Cardiac muscle cell (in vitro differentiated cells and primary cell): ENCODE measurements at regions not wholly inside any gene's neighbourhood (a gene's known extent, or its start where the extent isn't known, plus 50 kb on each side); places are given as distances from the start of the nearest gene placed in this dataset.

Source experiments
- DNase-seq, 2 donors: peaks; one replicate each; pipeline versions ENCODE4 v3.0.0 to v3.0.0-alpha.2; 2010 to 2017; ENCODE audit warnings: low read depth in 1 of 2, low spot score in 1 of 2
- H3K27ac ChIP-seq: fragments of 200-600 bp; sonication (generic); 2 replicates; pipeline ENCODE4 v1.5.1; 2016
- H3K27me3 ChIP-seq: fragments of 200-600 bp; sonication (generic); 2 replicates; pipeline ENCODE4 v1.6.0; 2016; ENCODE audit warnings: control low read depth
- H3K36me3 ChIP-seq: fragments of 200-600 bp; sonication (generic); 2 replicates; pipeline ENCODE4 v1.5.1; 2016; ENCODE audit warnings: control low read depth
- H3K4me1 ChIP-seq: fragments of 200-600 bp; sonication (generic); 2 replicates; pipeline ENCODE4 v1.8.1; 2017; ENCODE audit warnings: low read depth, mild to moderate bottlenecking, mixed run types
- H3K4me3 ChIP-seq: fragments of 200-600 bp; sonication (generic); 2 replicates; pipeline ENCODE4 v1.5.1; 2016; ENCODE audit warnings: mild to moderate bottlenecking
- H3K9me3 ChIP-seq: fragments of 200-600 bp; sonication (generic); 2 replicates; pipeline ENCODE4 v1.5.1; 2017; ENCODE audit warnings: low read depth, mild to moderate bottlenecking, control low read depth
- CTCF ChIP-seq: IDR thresholded peaks from 2 replicates; pipeline ENCODE4 v1.5.1; 2012; ENCODE audit warnings: low read depth, mild to moderate bottlenecking, low read length

- H3K9me3 ChIP-seq: no peaks in the 10 kb centered on the region
- TF ChIP-seq CTCF: no peak
- no peaks in the 10 kb centered on the region for H3K27me3 ChIP-seq
- no peak overlapping the region for H3K27ac ChIP-seq
- no peak for DNase-seq
- no peak overlapping the region for H3K4me3 ChIP-seq
- H3K4me1 ChIP-seq: no peaks in the 10 kb centered on the region
- H3K36me3 ChIP-seq: no peaks in the 10 kb centered on the region
Observed at GRCh38 chrX:149222040-149222439, 283.1 kb downstream of the IDS start.

GRCh38 chrX:149221230-149221629 lies 283.9 kb downstream of the IDS start:
- H3K4me1 ChIP-seq: no peaks in the 10 kb centered on the region
- no peak overlapping the region for H3K4me3 ChIP-seq
- no peaks in the 10 kb centered on the region for H3K36me3 ChIP-seq
- DNase-seq: peak in 1 of 2 donors; percentile 0
- no peak for TF ChIP-seq CTCF
- H3K27ac ChIP-seq: no peak overlapping the region
- no peaks in the 10 kb centered on the region for H3K9me3 ChIP-seq
- H3K27me3 ChIP-seq: no peaks in the 10 kb centered on the region

- DNase-seq: no peak
- Histone ChIP-seq H3K36me3 (no peaks in the 10 kb centered on the region), H3K9me3 (no peaks in the 10 kb centered on the region), H3K27ac (no peak overlapping the region), H3K27me3 (no peaks in the 10 kb centered on the region), H3K4me3 (no peak overlapping the region), H3K4me1 (no peaks in the 10 kb centered on the region)
- no peak for TF ChIP-seq CTCF
Observed at GRCh38 chrX:149213264-149213663, 291.8 kb downstream of the IDS start.

GRCh38 chrX:149208307-149208706 lies 296.8 kb downstream of the IDS start:
- H3K9me3 ChIP-seq: no peaks in the 10 kb centered on the region
- H3K27me3 ChIP-seq: no peaks in the 10 kb centered on the region
- DNase-seq: no peak
- TF ChIP-seq CTCF: no peak
- H3K36me3 ChIP-seq: no peaks in the 10 kb centered on the region
- H3K4me1 ChIP-seq: no peaks in the 10 kb centered on the region
- H3K27ac ChIP-seq: no peak overlapping the region
- H3K4me3 ChIP-seq: no peak overlapping the region

GRCh38 chrX:149207518-149207917 lies 297.6 kb downstream of the IDS start:
- Histone ChIP-seq H3K4me3 (no peak overlapping the region), H3K9me3 (no peaks in the 10 kb centered on the region), H3K4me1 (no peaks in the 10 kb centered on the region), H3K27ac (no peak overlapping the region), H3K36me3 (no peaks in the 10 kb centered on the region), H3K27me3 (no peaks in the 10 kb centered on the region)
- no peak for DNase-seq
- TF ChIP-seq CTCF: no peak

- TF ChIP-seq CTCF: no peak
- no peaks in the 10 kb centered on the region for H3K36me3 ChIP-seq
- no peaks in the 10 kb centered on the region for H3K9me3 ChIP-seq
- H3K27me3 ChIP-seq: no peaks in the 10 kb centered on the region
- H3K4me1 ChIP-seq: no peaks in the 10 kb centered on the region
- H3K27ac ChIP-seq: no peak overlapping the region
- DNase-seq: no peak
- H3K4me3 ChIP-seq: no peak overlapping the region
Observed at GRCh38 chrX:149205937-149206336, 299.2 kb downstream of the IDS start.
